Psoas muscle (tissue), 7 donors: ENCODE measurements at regions not wholly inside any gene's neighbourhood (a gene's known extent, or its start where the extent isn't known, plus 50 kb on each side); places are given as distances from the start of the nearest gene placed in this dataset.

Experiments used
- ATAC-seq, 4 donors: fragments of 200-7000 bp; cut with Tn5 transposase; one replicate each; pipeline ENCODE4 v1.9.1; 2020; ENCODE audit warnings: moderate library complexity in 3 of 4, mild to moderate bottlenecking in 2 of 4
- DNase-seq, 2 donors: peaks; one replicate each; pipeline ENCODE4 v3.0.0-alpha.2; 2020
- H3K27ac ChIP-seq: fragments of 200-600 bp; one replicate; pipeline ENCODE4 v1.8.0; 2022
- H3K27me3 ChIP-seq, 3 donors: fragments of 200-600 bp in 1 of 3; one replicate each; pipeline versions ENCODE4 v1.6.1 to v1.8.0; 2013 to 2022; ENCODE audit warnings: low read length in 2 of 3, mild to moderate bottlenecking in 2 of 3, moderate library complexity in 1 of 3; ENCODE audit not compliant: insufficient read depth in 3 of 3
- H3K36me3 ChIP-seq, 2 donors: fragments of 200-600 bp in 1 of 2; one replicate each; pipeline versions ENCODE4 v1.6.1 to v1.8.0; 2013 to 2022; ENCODE audit warnings: low read depth in 1 of 2, mild to moderate bottlenecking in 1 of 2, moderate library complexity in 1 of 2; ENCODE audit not compliant: insufficient read depth in 1 of 2
- H3K4me1 ChIP-seq: fragments of 200-600 bp; one replicate; pipeline ENCODE4 v1.8.0; 2022
- H3K4me3 ChIP-seq: fragments of 200-600 bp; one replicate; pipeline ENCODE4 v1.8.0; 2022; ENCODE audit warnings: mild to moderate bottlenecking
- H3K9me3 ChIP-seq: fragments of 200-600 bp; one replicate; pipeline ENCODE4 v1.8.0; 2022
- WGBS, 3 donors: extraction: QIAGEN DNeasy Blood & Tissue Kit; methylation state at CpG; one replicate each; pipeline versions ENCODE4 v1.1.6 to v1.1.7; 2013; 5-methylcytosine and 5-hydroxymethylcytosine counted together
- intact Hi-C, 2 donors: fragments of 100-400 bp; cut with DNase I; formaldehyde crosslinking; loops; one replicate each; pipeline versions ENCODE4 v1.11.0 to v1.14.2; 2022
- TF ChIP-seq, protein P1 (sequence below): fragments of 200-600 bp; IDR thresholded peaks from one replicate; pipeline ENCODE4 v1.8.0; 2022; ENCODE audit warnings: antibody characterized with exemption
- donor health status: healthy with polysubstance abuse.
- donor health status: DM: no; HTN: no; CAD: no; lungs with moderate emphysema.
- donor health status: Bipolar disorder and iron deficiency.
- donor health status: healthy.
- donor health status: DM: yes; HTN: yes; CAD: no.
- donor health status: DM: no; HTN: no; CAD: no.
- donor health status: DM: yes; HTN: yes; CAD: no.

DNA sequence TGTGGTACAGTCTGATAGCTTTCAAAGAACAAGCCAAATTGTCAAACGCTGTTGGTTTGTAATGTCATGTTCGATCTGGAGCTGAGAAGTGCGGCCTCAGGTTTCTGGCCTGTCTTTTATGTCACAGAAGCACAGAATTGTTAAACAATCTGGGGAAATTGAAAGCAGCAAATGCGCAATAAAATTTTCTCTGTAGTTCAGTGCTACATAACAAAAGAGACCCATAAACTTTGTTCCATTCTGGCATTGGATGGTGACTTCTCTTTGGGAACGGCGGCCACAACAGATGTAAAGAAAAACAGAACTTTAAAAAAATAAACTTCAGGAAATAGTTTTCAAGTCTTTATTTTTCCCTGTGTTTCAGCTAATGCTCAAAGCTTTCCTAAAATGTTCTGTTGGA, 106.9 kb downstream of the PRL start:
- no peaks in the 10 kb centered on the region for H3K4me1 ChIP-seq
- no peaks in the 10 kb centered on the region for H3K27me3 ChIP-seq
- DNase-seq = no peak
- TF ChIP-seq, protein P1, sequence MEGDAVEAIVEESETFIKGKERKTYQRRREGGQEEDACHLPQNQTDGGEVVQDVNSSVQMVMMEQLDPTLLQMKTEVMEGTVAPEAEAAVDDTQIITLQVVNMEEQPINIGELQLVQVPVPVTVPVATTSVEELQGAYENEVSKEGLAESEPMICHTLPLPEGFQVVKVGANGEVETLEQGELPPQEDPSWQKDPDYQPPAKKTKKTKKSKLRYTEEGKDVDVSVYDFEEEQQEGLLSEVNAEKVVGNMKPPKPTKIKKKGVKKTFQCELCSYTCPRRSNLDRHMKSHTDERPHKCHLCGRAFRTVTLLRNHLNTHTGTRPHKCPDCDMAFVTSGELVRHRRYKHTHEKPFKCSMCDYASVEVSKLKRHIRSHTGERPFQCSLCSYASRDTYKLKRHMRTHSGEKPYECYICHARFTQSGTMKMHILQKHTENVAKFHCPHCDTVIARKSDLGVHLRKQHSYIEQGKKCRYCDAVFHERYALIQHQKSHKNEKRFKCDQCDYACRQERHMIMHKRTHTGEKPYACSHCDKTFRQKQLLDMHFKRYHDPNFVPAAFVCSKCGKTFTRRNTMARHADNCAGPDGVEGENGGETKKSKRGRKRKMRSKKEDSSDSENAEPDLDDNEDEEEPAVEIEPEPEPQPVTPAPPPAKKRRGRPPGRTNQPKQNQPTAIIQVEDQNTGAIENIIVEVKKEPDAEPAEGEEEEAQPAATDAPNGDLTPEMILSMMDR = no peak
- no peak for ATAC-seq
- no peak overlapping the region for H3K4me3 ChIP-seq
- no peaks in the 10 kb centered on the region for H3K36me3 ChIP-seq
- H3K9me3 ChIP-seq = peaks cover 4% of the 10 kb centered on the region
- no peak overlapping the region for H3K27ac ChIP-seq
- 74 to 78% (median 76%) methylated on average over 6 of the region's 6 CpGs for WGBS, 3 donors
- intact Hi-C loops = no loop called here

DNA sequence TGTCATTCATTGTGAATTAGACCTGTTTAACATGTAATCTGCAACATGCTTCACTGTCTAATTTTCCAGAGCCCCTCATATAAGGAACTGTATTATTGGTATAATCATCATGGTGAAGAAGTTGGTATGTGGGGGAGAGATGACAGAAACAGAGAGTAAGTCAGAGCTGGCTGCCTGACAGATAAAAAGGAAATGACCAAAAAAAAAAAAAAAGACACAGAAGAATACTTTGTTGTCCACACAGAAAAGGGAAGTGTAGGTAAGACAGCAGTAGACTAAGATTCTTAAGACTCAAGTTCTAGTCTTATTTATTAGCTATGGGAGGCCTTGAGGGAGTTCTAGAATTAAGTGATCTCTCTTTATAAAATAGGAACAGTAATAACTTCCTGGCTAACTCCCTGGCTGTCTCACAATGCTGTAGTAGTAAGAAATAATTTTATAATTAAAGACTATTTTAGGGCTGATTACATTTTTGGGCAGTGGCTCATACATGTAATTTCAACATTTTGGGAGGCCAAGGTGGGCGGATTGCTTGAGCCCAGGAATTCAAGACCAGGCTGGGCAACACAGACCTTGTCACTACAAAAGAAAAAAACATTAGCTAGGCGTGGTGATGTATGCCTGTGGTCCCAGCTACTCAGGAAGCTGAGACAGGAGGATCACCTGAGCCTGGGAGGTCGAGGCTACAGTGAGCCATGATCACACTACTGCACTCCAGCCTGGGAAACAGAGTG, 102.5 kb downstream of the PRL start:
- DNase-seq (no peak), ATAC-seq (no peak)
- no peak overlapping the region for H3K4me3 ChIP-seq
- TF ChIP-seq, protein P1 = no peak
- intact Hi-C loops = no loop called here
- no peaks in the 10 kb centered on the region for H3K4me1 ChIP-seq
- H3K27ac ChIP-seq = no peak overlapping the region
- 87 to 93% (median 88%) methylated on average over 3 of the region's 3 CpGs for WGBS, 3 donors
- no peaks in the 10 kb centered on the region for H3K9me3 ChIP-seq
- H3K36me3 ChIP-seq = no peaks in the 10 kb centered on the region
- H3K27me3 ChIP-seq = no peaks in the 10 kb centered on the region

DNA sequence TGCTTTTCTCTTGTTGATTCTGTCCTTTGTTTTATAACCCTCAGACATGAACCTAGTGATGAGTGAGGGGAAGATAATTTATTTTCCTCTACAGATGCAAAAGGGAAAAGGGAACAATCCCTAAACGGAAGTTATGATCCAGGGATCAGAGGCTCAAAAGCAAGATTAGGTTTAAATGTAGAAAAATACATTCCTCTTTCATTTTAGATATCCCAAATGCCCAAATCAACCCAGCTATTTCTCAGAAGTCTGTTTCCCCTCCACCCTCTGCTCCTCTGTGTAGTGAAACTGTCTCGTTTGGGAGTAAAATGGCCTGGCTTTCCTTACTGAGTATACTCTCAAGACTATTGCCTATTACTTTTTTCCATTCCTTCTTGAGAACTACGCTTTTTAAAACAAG, 97.1 kb downstream of the PRL start:
- intact Hi-C loops = loop anchor here in 1 of 2 donors (5.0 kb wide), 1 partner anchor 818 kb away; no protein-coding TSS in a partner anchor
- Histone ChIP-seq H3K4me3 (no peak overlapping the region), H3K4me1 (no peaks in the 10 kb centered on the region), H3K27ac (no peak overlapping the region), H3K27me3 (no peaks in the 10 kb centered on the region), H3K9me3 (no peaks in the 10 kb centered on the region), H3K36me3 (no peaks in the 10 kb centered on the region)
- no peak for DNase-seq
- 73 to 79% (median 73%) methylated on average over 3 of the region's 3 CpGs for WGBS, 3 donors
- TF ChIP-seq, protein P1 = no peak
- no peak for ATAC-seq

DNA sequence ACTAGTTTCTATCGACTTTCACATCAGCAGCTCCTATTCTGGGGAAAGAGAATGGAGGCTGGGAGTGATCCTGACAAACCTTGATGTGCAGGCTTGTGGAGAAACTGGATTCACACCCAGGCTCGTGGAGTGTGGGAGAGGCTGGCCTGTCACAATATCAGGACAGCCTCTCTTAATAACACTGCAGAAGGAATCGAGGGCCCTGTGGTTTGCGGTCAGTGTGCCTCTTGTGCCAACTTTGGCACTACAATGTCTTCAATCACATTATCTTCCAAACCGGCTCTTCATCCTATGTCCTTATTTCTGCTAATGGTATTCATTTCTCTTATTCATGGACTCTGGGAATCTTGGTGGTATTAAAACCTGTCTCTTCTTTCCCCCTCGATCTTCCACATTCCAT, 92.7 kb downstream of the PRL start:
- no peak overlapping the region for H3K27ac ChIP-seq
- no peak for DNase-seq
- ATAC-seq = no peak
- 69 to 90% (median 86%) methylated on average over 6 of the region's 6 CpGs for WGBS, 3 donors
- intact Hi-C loops = loop anchor here in 1 of 2 donors (5.0 kb wide), 1 partner anchor 813 kb away; no protein-coding TSS in a partner anchor
- H3K36me3 ChIP-seq = no peaks in the 10 kb centered on the region
- H3K27me3 ChIP-seq = no peaks in the 10 kb centered on the region
- TF ChIP-seq, protein P1 = no peak
- H3K4me1 ChIP-seq = no peaks in the 10 kb centered on the region
- no peak overlapping the region for H3K4me3 ChIP-seq
- no peaks in the 10 kb centered on the region for H3K9me3 ChIP-seq

- intact Hi-C loops = no loop called here
- WGBS, 3 donors = 32 to 92% (median 85%) methylated on average over 1 of the region's 1 CpG
- TF ChIP-seq, protein P1 = no peak
- Histone ChIP-seq H3K4me3 (no peak overlapping the region), H3K36me3 (no peaks in the 10 kb centered on the region), H3K27ac (no peak overlapping the region), H3K4me1 (no peaks in the 10 kb centered on the region), H3K9me3 (no peaks in the 10 kb centered on the region), H3K27me3 (no peaks in the 10 kb centered on the region)
- DNase-seq (no peak), ATAC-seq (no peak)
Measured at GRCh38 chr6:22205266-22205665, 91.6 kb downstream of the PRL start.
